Ovary (tissue), 7 donors: ENCODE measurements at regions not wholly inside any gene's neighbourhood (a gene's known extent, or its start where the extent isn't known, plus 50 kb on each side); places are given as distances from the start of the nearest gene placed in this dataset.

Source experiments
- DNase-seq, 5 donors: peaks; one replicate each; pipeline ENCODE4 v3.0.0-alpha.2; 2019 to 2020
- H3K27ac ChIP-seq, 2 donors: fragments of 200-600 bp; one replicate each; pipeline versions ENCODE4 v1.5.1 to v1.8.0; 2019 to 2022
- H3K27me3 ChIP-seq: fragments of 200-600 bp; one replicate; pipeline ENCODE4 v1.8.0; 2022
- H3K36me3 ChIP-seq: fragments of 200-600 bp; sonication (generic); one replicate; pipeline ENCODE4 v1.5.1; 2019
- H3K4me1 ChIP-seq: one replicate; pipeline ENCODE4 v1.8.1; 2013; ENCODE audit warnings: mild to moderate bottlenecking, moderate library complexity; ENCODE audit not compliant: insufficient read depth
- H3K4me3 ChIP-seq: fragments of 200-600 bp; sonication (generic); one replicate; pipeline ENCODE4 v1.5.1; 2017
- H3K9me3 ChIP-seq, 2 donors: fragments of 200-600 bp in 1 of 2; sonication (generic) in 1 of 2; one replicate each; pipeline versions ENCODE4 v1.5.1 to v1.8.1; 2013 to 2019; ENCODE audit warnings: mild to moderate bottlenecking in 1 of 2, moderate library complexity in 1 of 2
- EP300 ChIP-seq: sonication (generic); formaldehyde crosslinking; IDR thresholded peaks from one replicate; pipeline ENCODE4 v1.6.1; 2017; ENCODE audit warnings: antibody characterized with exemption
- POLR2A ChIP-seq: fragments of 450-650 bp; IDR thresholded peaks from one replicate; pipeline ENCODE4 v1.6.1; 2017; ENCODE audit warnings: antibody characterized with exemption, mild to moderate bottlenecking, moderate library complexity
- WGBS, 3 donors: extraction: QIAGEN DNeasy Blood & Tissue Kit in 1 of 3; methylation state at CpG; one replicate each; pipeline versions ENCODE4 v1.1.5 to v1.1.7; 2013 to 2017; 5-methylcytosine and 5-hydroxymethylcytosine counted together
- intact Hi-C, 4 donors: fragments of 100-400 bp; cut with DNase I; formaldehyde crosslinking; loops; one replicate each; pipeline versions ENCODE4 v1.11.0 to v1.15.1; 2022 to 2023
- TF ChIP-seq, protein P1 (sequence below), 3 donors: fragments of 450-650 bp in 2 of 3; fragments of 200-600 bp in 1 of 3; IDR thresholded peaks; one replicate each; pipeline versions ENCODE4 v1.5.1 to v1.8.0; 2016 to 2022; ENCODE audit warnings: antibody characterized with exemption in 3 of 3, mild to moderate bottlenecking in 1 of 3
- donor health status: DM: no; HTN: no; CAD: no; lungs with moderate emphysema.
- donor health status: DM: no; HTN: no; CAD: no.
- donor health status: Bipolar disorder and iron deficiency.
- donor health status: DM: no; HTN: no; CAD: no.
- donor health status: DM: yes; HTN: yes; CAD: no.

DNA sequence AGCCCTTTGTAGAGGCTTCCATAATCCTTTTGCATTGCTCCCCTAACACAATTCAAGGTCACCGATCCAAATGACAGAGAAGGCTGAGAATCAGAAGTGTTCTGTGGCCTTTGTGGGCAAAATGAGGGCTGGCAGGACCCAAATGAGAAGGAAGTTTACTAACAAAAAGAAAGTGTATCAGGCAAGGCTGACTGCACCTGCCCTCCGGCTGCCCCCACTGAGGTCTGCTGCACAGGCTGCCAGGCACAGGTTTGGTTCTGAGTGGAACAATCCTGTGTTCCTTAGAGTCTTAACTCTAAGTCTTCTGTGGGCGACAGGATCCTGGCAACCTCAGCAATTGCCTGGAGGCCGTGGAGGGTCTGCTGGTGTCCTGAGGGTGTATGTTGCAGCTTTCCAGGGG lies 568.5 kb downstream of the CMPK2 start:
- no peaks in the 10 kb centered on the region for H3K4me1 ChIP-seq
- H3K9me3 ChIP-seq = peaks cover 0 to 4% of the 10 kb centered on the region in 2 donors
- no peak for DNase-seq
- no peak for TF ChIP-seq EP300
- TF ChIP-seq POLR2A = no peak
- TF ChIP-seq, protein P1, sequence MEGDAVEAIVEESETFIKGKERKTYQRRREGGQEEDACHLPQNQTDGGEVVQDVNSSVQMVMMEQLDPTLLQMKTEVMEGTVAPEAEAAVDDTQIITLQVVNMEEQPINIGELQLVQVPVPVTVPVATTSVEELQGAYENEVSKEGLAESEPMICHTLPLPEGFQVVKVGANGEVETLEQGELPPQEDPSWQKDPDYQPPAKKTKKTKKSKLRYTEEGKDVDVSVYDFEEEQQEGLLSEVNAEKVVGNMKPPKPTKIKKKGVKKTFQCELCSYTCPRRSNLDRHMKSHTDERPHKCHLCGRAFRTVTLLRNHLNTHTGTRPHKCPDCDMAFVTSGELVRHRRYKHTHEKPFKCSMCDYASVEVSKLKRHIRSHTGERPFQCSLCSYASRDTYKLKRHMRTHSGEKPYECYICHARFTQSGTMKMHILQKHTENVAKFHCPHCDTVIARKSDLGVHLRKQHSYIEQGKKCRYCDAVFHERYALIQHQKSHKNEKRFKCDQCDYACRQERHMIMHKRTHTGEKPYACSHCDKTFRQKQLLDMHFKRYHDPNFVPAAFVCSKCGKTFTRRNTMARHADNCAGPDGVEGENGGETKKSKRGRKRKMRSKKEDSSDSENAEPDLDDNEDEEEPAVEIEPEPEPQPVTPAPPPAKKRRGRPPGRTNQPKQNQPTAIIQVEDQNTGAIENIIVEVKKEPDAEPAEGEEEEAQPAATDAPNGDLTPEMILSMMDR (IDR thresholded peaks at IDR 0.05) = no peak
- 82 to 91% (median 88%) methylated on average over 4 of the region's 4 CpGs for WGBS, 3 donors
- no peak overlapping the region for H3K27ac ChIP-seq
- intact Hi-C loops = no loop called here
- no peak overlapping the region for H3K4me3 ChIP-seq
- no peaks in the 10 kb centered on the region for H3K27me3 ChIP-seq
- H3K36me3 ChIP-seq = no peaks in the 10 kb centered on the region

DNA sequence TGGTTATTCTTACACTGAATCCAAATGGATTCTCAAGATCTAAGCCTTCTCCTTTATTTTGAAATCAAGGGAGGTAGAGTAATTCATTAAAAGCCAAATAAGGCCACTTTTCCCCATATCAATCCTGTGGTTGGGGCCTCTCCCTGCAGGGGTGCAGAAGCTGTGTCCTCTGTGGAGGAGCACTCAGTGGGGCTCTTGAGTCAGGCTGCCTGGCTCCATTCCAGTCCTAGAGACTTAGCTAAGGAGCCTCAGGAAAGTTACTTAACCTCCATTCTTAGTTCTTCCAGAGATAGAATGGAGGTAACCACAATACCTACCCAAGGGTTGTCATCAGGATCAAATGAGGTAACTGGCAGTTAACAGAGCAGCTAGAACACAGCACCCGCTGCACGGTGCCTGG lies 564.3 kb downstream of the CMPK2 start:
- Histone ChIP-seq H3K4me3 (no peak overlapping the region), H3K27me3 (no peaks in the 10 kb centered on the region), H3K27ac (no peak overlapping the region), H3K36me3 (no peaks in the 10 kb centered on the region), H3K9me3 (peaks cover 0 to 4% of the 10 kb centered on the region in 2 donors), H3K4me1 (no peaks in the 10 kb centered on the region)
- DNase-seq = no peak
- no peak for TF ChIP-seq POLR2A
- TF ChIP-seq, protein P1 (IDR thresholded peaks at IDR 0.05) = no peak
- no peak for TF ChIP-seq EP300
- intact Hi-C loops = no loop called here
- 83 to 91% (median 85%) methylated on average over 2 of the region's 2 CpGs for WGBS, 3 donors

DNA sequence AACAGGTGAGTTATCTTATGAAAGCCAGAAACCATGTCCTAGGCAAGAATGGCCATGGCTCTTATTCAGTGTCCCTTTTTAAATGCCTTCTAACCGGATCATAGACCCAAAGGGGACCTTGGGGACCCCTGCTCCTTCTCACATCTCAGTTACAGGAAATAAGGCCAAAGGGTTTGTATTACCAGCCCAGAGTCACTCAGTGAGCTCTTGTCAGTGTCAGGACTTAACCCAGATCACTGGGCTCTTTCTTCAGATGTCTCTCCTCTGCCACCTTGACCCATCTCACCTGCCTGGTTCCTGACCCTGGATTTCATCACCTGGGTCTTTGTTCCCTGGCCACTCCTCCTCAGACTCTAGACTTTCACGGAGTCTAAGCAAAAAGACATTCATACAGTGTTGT lies 556.7 kb downstream of the CMPK2 start:
- intact Hi-C loops = no loop called here
- H3K27ac ChIP-seq = no peak overlapping the region

DNA sequence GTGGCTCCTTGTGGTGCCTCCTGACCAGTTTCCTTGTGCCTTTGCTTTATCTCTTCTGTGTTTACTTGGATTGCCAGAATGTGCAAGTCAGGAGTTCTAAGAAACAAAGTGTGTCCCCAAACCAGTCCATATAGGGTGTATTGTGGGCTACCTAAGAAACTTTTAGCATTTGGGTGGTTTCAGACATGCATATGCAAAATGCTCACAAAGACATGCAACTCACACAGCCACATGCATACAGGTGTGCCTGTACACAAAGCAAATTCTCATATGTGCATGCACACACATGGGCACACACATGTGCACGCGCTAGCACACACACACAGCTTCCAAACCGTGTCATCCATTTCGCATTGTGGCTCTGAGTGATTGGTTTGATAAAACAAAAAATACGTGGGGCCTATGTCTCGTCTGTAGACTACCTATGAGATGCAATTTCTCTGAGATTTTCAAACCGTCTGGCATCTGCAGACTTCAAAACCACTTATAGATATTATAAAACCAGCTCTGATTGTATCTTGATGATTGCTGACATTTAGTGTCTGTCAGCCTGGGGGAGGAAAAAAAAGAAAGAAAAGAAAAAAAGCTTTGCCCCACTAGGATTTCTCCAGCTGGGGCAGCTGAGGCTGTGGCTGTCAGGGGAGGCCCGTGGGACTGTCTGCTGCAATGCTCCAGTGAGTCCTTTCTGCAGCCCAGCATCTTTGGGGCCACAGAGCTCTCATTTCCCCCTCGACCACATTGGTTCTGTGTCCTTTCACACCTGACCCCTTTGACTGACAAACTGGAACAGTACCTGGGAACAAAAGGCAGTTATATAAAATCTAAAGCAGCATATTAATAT lies 556.1 kb downstream of the CMPK2 start:
- Histone ChIP-seq H3K4me1 (no peaks in the 10 kb centered on the region), H3K4me3 (no peak overlapping the region), H3K9me3 (no peaks in the 10 kb centered on the region), H3K36me3 (no peaks in the 10 kb centered on the region), H3K27me3 (no peaks in the 10 kb centered on the region), H3K27ac (no peak overlapping the region)
- intact Hi-C loops = no loop called here
- TF ChIP-seq, protein P1 (IDR thresholded peaks at IDR 0.05) = no peak
- TF ChIP-seq POLR2A (no peak), EP300 (no peak)
- no peak for DNase-seq
- 59 to 71% (median 71%) methylated on average over 9 of the region's 9 CpGs for WGBS, 3 donors

More for the DNA sequence above, 556.7 kb downstream of the CMPK2 start:
- H3K4me1 ChIP-seq = no peaks in the 10 kb centered on the region
- 80 to 85% (median 84%) methylated on average over 2 of the region's 2 CpGs for WGBS, 3 donors
- H3K9me3 ChIP-seq = no peaks in the 10 kb centered on the region
- no peaks in the 10 kb centered on the region for H3K36me3 ChIP-seq
- no peaks in the 10 kb centered on the region for H3K27me3 ChIP-seq
- no peak for DNase-seq
- TF ChIP-seq EP300 (no peak), POLR2A (no peak)
- TF ChIP-seq, protein P1 (IDR thresholded peaks at IDR 0.05) = no peak
- no peak overlapping the region for H3K4me3 ChIP-seq
